HUES6 (cell line): ENCODE measurements at regions not wholly inside any gene's neighbourhood (a gene's known extent, or its start where the extent isn't known, plus 50 kb on each side); places are given as distances from the start of the nearest gene placed in this dataset.

Experiments used
- H3K27ac ChIP-seq: 2 replicates; pipeline ENCODE4 v1.7.0; 2013; ENCODE audit warnings: low read depth, mild to moderate bottlenecking, low read length, inconsistent platforms
- H3K27me3 ChIP-seq: 2 replicates; pipeline ENCODE4 v1.6.1; 2013; ENCODE audit warnings: low read length; ENCODE audit not compliant: control insufficient read depth, insufficient read depth
- H3K36me3 ChIP-seq: 2 replicates; pipeline ENCODE4 v1.6.1; 2013; ENCODE audit warnings: low read length; ENCODE audit not compliant: control insufficient read depth, insufficient read depth
- H3K4me1 ChIP-seq: 2 replicates; pipeline ENCODE4 v1.6.1; 2013; ENCODE audit warnings: low read length; ENCODE audit not compliant: control insufficient read depth, insufficient read depth
- H3K4me3 ChIP-seq: 2 replicates; pipeline ENCODE4 v1.5.1; 2013; ENCODE audit warnings: low read depth, low read length
- H3K9ac ChIP-seq: one replicate; pipeline ENCODE4 v1.6.1; 2013; ENCODE audit warnings: mild to moderate bottlenecking, low read length
- H3K9me3 ChIP-seq: 2 replicates; pipeline ENCODE4 v1.6.1; 2013; ENCODE audit warnings: low read depth, low read length; ENCODE audit not compliant: control insufficient read depth, insufficient read depth

DNA sequence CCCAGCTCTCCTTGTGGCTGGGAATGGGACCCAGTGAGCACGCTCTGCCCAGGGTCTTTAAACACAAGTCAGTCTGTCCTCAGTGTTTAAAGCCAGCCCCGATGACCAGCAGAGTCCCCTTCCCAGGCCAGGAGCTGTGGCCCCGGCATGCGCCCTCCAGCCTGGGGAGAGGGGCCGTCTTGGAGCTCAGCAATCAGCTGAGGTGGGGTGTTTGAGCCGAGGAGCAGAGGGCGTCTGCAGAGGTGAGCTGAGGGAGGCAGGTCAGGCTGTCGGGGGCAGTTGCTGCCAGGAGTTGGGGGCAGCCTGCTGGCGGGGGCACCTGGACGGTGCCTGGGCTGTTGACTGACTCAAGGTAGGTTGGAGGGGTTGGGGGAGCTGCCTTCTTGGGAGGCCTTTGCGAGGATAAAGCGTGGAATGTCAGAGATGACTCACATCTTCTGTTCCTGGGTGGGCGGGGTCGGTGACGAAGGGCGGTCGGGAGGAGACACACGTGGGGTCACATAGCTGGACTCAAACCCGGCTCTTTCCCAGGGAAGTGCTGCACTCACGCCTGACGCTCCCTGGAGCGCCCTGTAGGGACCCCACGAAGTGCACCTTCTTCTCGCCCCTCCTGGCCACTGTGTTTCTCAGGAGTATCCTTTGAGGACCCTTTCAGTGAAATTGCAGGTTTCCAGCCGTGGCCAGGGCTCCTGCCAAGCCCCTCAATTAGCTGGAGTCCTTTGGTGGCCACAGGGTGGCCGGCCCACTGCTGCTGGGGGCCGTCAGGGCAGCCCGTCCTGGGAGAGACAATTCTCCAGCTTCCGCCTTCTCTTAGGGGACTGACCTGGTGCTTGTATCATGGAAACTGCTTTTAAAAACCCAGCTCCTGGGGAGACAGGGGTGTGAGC lies 86.2 kb downstream of the SIK1 start:
- no peak overlapping the region for H3K27ac ChIP-seq
- H3K4me1 ChIP-seq = peaks cover 15% of the 10 kb centered on the region; the same call in 1 of the 2 replicates

GRCh38 chr21:43339668-43340067 lies 87.3 kb downstream of the SIK1 start:
- H3K9me3 ChIP-seq = peaks cover 7% of the 10 kb centered on the region; the same call in 1 of the 2 replicates
- no peaks in the 10 kb centered on the region for H3K36me3 ChIP-seq
- H3K9ac ChIP-seq = no peak overlapping the region
- no peak overlapping the region for H3K27ac ChIP-seq
- no peaks in the 10 kb centered on the region for H3K27me3 ChIP-seq
- H3K4me1 ChIP-seq = peaks cover 15% of the 10 kb centered on the region; the same call in 1 of the 2 replicates
- no peak overlapping the region for H3K4me3 ChIP-seq

More for the DNA sequence above, 86.2 kb downstream of the SIK1 start:
- no peaks in the 10 kb centered on the region for H3K27me3 ChIP-seq
- H3K9me3 ChIP-seq = peaks cover 7% of the 10 kb centered on the region; the same call in 1 of the 2 replicates
- no peak overlapping the region for H3K4me3 ChIP-seq
- H3K9ac ChIP-seq = no peak overlapping the region
- no peaks in the 10 kb centered on the region for H3K36me3 ChIP-seq

- Histone ChIP-seq H3K27me3 (no peaks in the 10 kb centered on the region), H3K9me3 (peaks cover 7% of the 10 kb centered on the region; the same call in 1 of the 2 replicates), H3K9ac (no peak overlapping the region), H3K4me3 (no peak overlapping the region), H3K4me1 (peaks cover 17% of the 10 kb centered on the region), H3K36me3 (no peaks in the 10 kb centered on the region), H3K27ac (no peak overlapping the region)
These were observed 88.0 kb downstream of the SIK1 start for GRCh38 chr21:43338951-43339350.

DNA sequence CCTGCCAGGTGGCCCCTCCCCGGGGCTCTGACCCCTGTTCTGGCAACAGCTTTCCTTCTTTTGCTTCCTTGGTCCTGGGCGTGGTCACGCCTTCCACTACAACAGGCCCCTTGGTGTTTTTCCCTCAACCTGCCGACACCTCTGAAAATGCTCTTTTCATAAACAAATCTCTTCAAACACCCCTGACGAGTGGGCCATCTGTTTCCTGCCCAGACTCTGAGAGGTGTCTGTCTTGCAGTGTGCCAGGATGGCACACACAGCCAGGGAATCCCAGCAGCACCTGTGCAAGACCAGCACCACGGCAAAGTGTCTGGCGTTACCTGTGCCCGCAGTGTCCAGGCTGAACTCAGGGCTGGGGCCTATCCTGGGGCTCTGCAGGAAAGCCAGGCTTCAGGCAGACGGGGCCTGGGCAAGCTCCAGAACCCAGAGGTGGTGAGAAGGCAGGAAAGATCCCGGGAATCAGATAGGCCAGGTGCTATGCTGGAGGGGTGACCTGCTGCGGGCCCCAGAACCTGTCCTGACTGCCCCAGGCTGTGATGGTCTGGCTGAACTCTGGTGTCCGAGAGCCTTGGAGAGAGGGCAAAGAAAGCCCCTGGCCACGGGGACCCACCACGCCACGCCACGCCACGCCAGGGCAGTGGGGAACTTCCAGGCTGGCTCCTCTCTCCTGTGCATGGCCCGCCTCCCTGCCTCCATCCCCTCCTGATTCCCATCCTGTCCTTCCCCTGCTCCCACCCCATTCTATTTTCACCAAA lies 88.9 kb downstream of the SIK1 start:
- H3K36me3 ChIP-seq = no peaks in the 10 kb centered on the region
- H3K27me3 ChIP-seq = 0 out of 2 replicates have a peak, but pooled peaks cover 3% of the 10 kb centered on the region
- no peak overlapping the region for H3K4me3 ChIP-seq
- no peak overlapping the region for H3K9ac ChIP-seq
- peaks cover 7% of the 10 kb centered on the region; the same call in 1 of the 2 replicates for H3K9me3 ChIP-seq
- peaks cover 22% of the 10 kb centered on the region for H3K4me1 ChIP-seq
- no peak overlapping the region for H3K27ac ChIP-seq

- Histone ChIP-seq H3K9me3 (peaks cover 7% of the 10 kb centered on the region; the same call in 1 of the 2 replicates), H3K4me1 (peaks cover 17% of the 10 kb centered on the region)
These were observed 91.8 kb downstream of the SIK1 start for GRCh38 chr21:43335119-43335518.

DNA sequence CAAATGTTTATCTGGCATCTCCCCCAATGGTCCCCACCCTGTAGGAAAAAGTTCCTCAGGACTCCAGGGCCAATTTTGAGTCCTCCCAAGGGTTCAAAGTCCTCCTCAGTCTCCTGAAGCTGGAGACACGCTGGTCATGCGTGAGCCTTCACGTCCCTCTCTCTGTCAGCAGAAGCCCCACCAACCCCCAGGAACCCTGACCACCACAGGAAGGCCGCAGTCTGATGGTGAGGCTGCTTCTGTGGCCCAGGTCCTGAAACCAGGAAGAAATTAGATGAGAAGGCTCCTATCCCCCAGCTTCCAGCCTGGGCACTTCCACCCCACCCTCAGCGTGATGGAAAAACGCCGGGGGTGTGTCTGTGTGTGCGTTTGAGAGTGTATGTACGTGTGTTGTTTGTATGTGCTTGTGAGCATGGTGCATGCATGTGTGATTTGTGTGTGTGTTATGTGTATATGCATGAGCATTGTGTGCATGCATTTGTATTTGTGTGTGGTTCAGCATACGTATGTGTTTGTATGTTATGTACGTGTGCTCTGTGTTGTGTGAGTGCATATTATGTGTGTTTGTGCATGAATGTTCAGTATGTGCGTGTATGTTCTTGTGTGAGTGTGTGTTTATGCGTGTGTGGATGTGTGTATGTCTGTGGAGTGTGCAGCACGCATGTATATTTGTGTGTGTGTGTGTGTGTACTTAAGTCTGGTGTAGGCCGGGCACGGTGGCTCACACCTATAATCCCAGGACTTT lies 92.5 kb downstream of the SIK1 start:
- H3K9ac ChIP-seq = no peak overlapping the region
- H3K9me3 ChIP-seq = peaks cover 7% of the 10 kb centered on the region; the same call in 1 of the 2 replicates
- peaks cover 17% of the 10 kb centered on the region for H3K4me1 ChIP-seq
- 0 out of 2 replicates have a peak, but pooled peaks cover 3% of the 10 kb centered on the region for H3K27me3 ChIP-seq
- no peak overlapping the region for H3K27ac ChIP-seq
- no peak overlapping the region for H3K4me3 ChIP-seq
- H3K36me3 ChIP-seq = no peaks in the 10 kb centered on the region

More at GRCh38 chr21:43335119-43335518, 91.8 kb downstream of the SIK1 start:
- no peaks in the 10 kb centered on the region for H3K36me3 ChIP-seq
- no peak overlapping the region for H3K4me3 ChIP-seq
- H3K27ac ChIP-seq = no peak overlapping the region
- no peak overlapping the region for H3K9ac ChIP-seq
- H3K27me3 ChIP-seq = 0 out of 2 replicates have a peak, but pooled peaks cover 3% of the 10 kb centered on the region

DNA sequence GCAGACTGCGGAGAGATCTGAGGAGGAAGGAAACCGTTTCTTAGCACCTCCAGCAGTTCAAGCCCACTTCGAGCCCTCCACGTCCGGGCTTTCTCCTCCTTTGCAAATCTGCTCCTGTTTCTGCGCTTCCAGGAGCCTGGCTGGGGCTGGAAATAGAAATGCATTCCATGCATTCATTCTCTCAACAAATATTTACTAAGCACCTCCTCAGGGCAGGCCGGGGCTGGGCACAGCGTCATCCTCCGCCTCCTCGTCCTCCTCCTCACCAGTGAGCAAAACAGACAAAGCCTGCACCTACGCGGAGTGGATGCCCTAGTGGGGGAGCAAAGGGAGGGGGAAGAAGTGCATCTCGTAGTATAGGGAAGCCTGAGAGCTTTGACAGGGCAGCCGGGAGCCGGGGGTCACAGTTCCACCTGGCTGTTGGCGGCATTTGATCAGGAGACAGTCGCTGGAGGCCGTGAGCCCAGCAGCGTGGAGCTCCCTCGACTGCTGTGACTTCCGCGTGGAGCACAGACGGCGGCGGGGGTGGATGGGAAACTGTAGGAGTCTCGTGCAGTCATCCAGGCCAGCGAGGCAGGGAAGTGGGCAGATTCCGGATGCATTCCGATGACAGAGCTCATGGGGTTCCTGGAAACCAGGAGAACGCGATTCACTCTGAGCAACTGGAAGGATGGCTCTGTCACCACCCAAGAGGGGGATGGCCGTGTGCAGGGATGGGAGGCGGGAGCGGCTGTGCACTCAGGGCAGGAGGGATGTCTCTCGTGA lies 93.5 kb downstream of the SIK1 start:
- Histone ChIP-seq H3K4me1 (peaks cover 17% of the 10 kb centered on the region), H3K4me3 (peak overlapping the region; percentile 27; the same call in 1 of the 2 replicates), H3K27ac (peak overlapping the region; percentile 36; the same call in 1 of the 2 replicates), H3K9me3 (peaks cover 7% of the 10 kb centered on the region; the same call in 1 of the 2 replicates), H3K27me3 (0 out of 2 replicates have a peak, but pooled peaks cover 3% of the 10 kb centered on the region), H3K36me3 (no peaks in the 10 kb centered on the region), H3K9ac (peak overlapping the region; percentile 49)

DNA sequence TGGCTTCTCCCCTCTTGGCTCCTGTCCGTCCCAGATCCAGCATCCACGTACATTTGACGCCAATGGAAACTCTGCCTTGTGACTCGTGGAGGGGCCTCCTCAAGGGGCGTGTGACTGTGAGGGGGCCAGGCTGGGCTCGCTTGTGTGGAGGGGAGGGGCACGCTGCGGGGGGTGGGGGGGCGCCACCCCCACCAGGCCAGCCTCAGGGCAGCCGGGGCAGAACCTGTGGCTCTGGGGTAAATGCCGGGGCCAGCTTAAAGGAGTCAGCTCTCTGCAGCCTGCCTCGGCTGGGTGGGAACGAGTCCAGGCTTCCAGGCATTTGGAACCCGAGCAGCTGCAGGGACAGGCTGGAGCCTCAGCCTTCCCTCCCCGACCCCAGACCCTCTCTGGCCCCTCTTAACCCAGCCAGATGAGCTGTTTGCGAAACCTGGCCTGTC lies 94.1 kb downstream of the SIK1 start:
- H3K9ac ChIP-seq = peak overlapping the region; percentile 49
- peak overlapping the region; percentile 27; the same call in 1 of the 2 replicates for H3K4me3 ChIP-seq
- peaks cover 7% of the 10 kb centered on the region; the same call in 1 of the 2 replicates for H3K9me3 ChIP-seq
- no peaks in the 10 kb centered on the region for H3K36me3 ChIP-seq
- H3K27ac ChIP-seq = peak overlapping the region; percentile 36; the same call in 1 of the 2 replicates
- 0 out of 2 replicates have a peak, but pooled peaks cover 3% of the 10 kb centered on the region for H3K27me3 ChIP-seq
- peaks cover 17% of the 10 kb centered on the region for H3K4me1 ChIP-seq

- Histone ChIP-seq H3K27ac (no peak overlapping the region), H3K9ac (no peak overlapping the region), H3K36me3 (no peaks in the 10 kb centered on the region), H3K9me3 (peaks cover 5% of the 10 kb centered on the region; the same call in 1 of the 2 replicates), H3K4me3 (no peak overlapping the region), H3K27me3 (0 out of 2 replicates have a peak, but pooled peaks cover 3% of the 10 kb centered on the region), H3K4me1 (peaks cover 17% of the 10 kb centered on the region)
These were observed 94.7 kb downstream of the SIK1 start for GRCh38 chr21:43331962-43332828.
